Kidney glomerular epithelial cell (primary cell): ENCODE measurements at regions not wholly inside any gene's neighbourhood (a gene's known extent, or its start where the extent isn't known, plus 50 kb on each side); places are given as distances from the start of the nearest gene placed in this dataset.

Experiments used
- DNase-seq: peaks from one replicate; lab custom pipeline; 2025; lab: John Stamatoyannopoulos, UW

DNA sequence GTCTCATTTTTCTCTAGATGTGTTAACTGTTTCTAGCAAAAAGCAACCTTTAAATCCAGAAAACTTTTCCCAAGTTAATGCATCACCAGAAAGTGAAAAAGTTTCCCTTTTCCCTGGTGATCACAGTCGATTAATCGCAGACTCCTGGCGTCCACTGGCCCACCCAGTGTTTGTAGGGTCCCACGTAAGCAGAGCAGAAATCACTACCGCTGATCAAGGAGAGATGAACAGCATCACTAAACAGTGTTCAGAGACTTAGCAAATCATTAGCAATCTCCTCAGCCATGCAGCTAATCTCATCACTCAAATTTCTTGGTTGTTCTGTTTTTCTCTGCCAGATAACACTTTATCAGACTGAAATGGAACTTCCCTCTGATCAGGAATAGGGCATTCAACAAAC lies 184.2 kb downstream of the EFNB2 start:
- peak; percentile 41 for DNase-seq

DNA sequence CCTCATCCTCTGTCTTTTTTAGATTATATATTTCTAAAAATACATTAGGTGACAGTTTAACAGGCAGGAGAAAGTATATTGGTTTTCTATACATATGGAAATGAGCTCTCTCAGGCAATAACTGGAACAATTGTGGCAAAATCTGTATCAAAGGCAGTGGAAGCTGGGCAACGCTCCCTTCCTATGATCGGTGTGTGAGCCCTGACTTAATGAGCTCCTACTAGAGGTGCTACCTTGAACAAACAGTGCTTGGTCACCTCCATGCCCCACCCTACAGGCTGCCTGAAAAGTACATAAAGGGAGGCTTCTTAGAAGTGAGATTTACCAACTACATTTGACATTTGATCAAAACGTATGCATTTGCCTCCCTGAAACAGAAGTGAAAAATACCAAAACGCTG lies 185.3 kb downstream of the EFNB2 start:
- DNase-seq, result no peak

DNA sequence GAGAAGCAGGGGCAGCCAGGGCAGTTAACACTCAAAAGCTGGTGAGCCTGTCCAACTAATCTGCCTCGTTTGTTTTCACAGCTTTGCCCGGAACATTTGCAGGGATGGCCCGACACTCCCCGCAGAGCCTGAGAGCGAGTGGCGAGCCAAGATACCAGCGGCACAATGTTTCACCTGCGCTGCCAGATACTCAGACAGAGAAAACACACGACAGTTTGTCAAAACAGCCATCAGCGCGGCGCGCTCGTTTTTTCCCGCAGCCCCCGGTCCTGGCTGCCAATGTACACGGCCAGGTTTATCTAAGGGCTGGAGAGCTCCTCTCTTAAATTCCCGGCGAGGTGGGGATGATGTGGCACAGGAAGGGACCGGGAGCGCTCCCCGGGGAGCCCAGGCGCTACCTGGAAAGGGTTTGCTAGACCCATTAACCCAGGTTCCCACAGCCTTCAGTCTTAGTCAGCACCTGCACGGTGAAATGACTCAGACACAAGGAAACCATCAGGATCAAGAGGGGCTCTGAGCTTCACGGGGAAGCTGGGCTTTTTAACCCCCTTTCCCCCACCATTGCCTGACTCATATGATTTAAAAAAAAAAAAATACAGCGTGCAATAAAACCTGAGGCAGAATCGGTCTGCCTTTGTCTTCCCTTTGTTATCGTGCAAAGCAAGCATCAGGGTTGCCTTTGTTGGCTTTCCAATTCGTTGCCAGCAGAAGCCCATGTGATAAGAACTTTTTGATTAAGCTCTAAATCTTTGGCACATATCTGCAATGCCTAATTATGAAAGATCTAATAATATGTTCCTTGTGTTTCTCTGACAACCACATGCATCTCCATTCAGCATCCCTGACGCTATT lies 186.2 kb downstream of the EFNB2 start:
- no peak for DNase-seq

DNA sequence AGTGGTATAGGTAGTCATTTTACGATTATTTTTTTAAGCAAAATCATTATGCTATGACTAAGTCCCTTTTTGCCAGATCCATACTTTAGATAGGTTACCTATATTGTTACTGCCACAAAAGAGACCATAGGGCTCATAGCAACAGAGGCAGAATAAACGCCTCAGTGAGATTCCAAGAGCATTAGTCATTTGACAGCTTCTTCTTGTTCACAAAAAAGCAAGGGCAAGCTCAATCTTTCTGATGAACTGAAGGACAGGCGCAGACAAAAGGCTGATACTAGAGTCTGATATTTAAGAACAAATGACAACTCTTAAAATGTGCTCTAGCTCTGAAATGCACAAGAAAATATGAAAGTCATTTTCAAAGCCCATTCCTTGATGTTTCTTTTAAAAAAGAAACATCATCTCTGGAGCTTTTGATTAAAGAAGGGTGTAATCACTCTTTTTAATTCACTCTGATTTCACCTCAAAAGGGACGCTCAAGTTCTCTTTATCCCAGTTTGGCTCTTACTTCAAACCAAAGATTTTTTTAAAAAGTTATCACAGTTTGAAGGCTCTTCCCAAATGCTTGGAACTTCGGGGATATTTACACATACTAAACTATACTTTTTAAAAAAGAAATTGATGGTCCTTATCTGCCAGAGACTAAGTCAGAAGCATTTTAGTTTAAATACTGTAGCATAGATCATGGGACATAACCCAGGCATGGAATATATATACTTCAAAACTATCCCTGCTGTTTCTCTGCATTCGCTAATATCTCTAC lies 187.2 kb downstream of the EFNB2 start:
- peak; percentile 67 for DNase-seq

DNA sequence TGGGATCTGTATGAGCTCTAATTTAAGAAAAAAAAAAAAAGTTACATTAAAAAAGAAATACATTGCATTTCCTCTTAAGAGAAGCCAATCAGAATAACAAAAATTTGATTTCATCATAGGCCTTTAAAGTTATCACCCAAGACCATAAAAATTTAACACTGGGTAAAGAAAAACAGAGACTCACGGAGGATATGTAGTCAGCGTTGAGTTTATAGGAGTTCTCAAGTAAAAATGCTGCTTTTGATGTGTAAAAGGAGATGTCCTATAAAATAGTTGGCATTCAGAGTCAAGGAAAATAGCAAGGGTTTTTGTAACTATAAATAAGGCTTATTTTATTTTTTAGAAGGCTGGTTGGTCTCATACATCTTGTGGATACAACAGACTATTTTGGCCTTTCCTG lies 191.1 kb downstream of the EFNB2 start:
- no peak for DNase-seq

DNA sequence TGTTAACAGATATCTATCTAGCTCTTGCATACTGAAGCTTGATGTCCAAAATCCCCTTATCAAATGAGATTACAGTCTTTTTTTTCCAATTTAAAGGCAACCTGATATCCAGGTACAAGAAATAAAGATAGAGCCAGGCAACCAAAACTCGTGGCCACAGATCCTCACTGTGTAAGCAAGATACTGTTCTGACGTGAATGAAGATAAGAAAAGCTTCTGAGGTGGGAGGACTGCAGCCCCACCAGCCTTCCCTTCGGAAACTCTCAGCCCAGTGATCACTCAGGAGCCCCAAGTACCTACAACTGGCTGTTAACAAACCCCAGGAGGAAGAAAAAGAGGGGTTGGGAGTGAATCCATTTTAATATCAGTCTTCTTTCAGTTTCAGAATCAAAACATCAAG lies 191.6 kb downstream of the EFNB2 start:
- DNase-seq, result no peak

DNA sequence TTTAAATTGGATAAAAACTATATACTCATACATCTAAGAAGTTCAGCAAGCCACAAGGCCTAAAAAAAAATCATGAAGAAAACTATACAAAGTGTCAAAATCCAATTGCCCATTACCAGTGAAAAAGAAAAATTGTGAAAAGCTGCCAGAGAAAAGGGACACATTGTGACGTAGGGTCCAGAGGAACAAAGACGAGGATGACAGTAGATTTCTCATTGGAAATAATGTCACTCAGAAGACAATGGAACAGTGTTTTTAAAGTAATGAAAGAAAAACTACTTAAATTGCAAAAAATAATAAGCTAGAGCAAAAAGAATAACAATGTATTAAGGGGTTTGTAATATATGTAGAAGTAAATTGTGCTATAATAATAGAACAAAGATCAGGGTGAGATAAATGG lies 195.2 kb downstream of the EFNB2 start:
- no peak for DNase-seq

DNA sequence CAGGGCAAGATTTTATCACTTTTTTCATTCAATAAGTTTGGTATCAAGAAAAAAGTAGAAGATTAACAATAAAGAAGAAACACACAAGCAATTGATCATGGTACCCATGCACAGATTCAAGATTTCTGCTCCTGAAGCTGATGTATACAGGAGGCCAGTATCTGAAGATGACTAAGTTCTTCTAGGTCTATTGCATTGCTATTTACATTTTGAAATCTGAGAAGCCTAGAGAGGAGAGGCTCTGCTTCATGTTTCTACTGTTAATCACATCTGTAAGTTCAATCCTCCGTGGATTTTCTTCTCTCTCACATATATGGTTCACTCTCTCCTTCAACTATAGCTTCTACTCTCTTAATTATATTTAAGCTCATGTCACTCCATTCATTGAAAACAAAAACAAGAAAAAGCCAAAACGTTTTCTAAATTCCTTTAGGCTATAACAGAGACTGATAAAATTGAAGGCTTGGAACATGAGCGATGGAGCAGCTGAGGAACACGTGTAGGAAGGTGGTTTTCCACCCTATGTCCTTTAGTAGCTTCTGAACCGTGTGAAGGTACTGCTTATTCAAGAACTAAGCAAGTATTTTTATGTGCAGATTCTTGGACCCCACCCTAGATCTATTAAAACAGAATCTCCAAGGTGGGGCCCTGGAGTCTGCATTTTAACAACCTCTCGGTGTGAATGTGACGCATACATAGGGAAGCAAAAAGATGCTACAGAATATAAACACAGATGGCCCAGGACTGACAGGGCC lies 198.2 kb downstream of the EFNB2 start:
- no peak for DNase-seq

DNA sequence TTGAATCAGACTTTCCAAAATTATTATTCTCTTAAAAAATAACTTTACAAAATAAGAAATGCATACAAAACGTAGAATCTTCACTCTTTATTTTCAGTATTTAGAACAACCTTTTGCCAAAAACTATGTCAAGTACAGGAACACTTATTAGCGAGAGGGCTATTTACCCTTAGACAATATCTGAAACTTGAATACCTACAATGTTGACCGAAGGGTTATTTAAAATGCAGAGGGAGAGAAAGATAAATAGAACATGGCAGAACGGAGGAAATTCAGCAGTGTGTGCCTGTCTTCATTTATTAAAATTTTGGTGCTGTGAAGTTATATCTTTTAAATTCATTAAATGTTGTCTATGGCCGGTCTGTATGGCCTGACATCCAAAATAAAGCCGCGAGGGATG lies 198.8 kb downstream of the EFNB2 start:
- no peak for DNase-seq

DNA sequence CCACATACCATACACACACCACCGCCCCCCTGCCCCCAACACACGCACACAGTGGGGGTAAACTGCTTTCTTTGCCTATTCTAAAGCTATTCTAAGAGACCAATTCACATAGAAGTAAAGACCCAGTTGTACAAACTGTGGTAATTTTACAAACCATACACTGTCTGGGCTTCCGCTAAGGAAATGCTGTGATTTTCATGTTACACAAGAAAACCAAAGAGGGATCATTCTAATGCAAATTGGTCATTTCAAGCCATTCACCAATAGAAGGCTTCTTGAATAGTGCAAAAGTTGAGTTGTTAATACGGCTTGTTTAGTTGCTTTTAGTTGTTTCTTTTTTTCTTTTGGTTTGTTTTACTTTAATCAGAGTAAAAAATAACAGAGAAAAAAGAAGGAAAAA lies 202.8 kb downstream of the EFNB2 start:
- DNase-seq, result no peak

DNA sequence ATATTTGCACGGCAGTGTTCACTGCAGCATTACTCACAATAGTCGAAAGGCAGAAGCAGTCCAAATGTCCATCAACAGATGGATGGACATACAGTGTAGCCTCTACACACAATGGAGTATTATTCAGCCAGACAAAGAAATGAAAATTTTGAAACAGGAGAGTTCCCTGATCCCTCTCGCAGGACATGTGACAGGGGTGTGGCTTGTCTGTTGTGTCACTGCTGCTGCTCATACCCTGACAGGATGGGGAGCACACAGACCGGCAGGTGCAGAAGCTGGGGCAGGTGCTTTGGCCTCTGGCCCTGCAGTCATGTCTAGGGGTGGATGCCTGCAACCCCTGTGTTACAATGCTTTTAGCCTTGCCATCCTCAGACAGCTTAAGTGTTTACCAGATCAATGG lies 204.3 kb downstream of the EFNB2 start:
- DNase-seq, result no peak

DNA sequence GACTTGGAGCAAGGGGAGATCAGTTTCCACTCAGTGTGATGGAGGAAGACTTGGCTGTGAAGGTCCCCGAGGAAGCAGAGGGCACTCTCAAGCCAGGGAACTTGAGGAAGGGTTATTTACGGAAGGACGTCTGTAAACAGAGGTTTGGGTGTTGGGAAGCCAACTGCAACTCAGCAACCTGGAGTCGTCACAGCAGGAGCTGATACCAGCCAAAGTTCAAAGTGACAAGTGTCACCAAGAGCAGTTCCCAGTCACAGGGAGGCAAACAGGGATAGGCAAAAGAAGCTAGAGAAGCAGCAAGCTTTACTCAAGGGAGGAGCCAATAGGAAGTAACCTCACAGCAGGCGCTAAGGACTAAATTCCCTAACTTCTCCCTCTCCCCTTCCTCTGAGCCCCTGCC lies 205.5 kb downstream of the EFNB2 start:
- no peak for DNase-seq

DNA sequence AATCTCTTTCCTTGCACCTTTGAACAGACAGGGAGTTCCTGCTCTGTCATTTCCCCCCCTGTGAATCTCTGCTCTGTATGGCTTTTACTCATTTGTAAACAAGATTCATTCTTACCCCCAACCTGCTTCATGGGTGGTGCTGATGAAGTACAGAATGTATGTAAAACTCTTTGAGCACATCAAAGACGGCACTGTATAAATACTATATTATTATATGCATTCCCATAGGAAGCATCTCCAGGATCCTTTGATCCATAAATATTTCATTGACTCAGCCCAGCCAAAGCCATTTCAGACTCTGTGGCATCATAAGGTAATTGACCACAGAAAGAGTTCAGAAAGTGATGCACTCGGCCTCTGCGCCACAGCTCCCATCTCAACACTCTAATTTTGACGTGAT lies 208.7 kb downstream of the EFNB2 start:
- no peak for DNase-seq

DNA sequence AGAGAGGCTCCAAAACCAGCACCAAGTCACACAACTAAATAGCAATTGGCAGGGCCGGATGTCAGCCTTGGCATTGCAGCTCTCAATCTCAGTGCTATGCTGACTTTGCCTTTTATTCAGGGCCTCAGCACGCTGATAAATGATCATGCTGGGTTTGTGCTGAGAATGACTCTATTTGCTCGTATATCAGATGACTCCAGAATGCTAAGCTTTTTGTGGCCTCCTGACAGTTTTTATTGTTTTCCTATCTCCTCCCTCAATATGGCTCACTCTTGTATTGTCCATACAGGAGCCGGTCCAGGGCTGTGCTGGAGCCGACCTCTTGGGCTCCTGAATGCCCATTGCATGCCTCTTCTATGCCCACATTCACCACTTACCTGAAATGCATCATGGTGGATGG lies 211.0 kb downstream of the EFNB2 start:
- no peak for DNase-seq

DNA sequence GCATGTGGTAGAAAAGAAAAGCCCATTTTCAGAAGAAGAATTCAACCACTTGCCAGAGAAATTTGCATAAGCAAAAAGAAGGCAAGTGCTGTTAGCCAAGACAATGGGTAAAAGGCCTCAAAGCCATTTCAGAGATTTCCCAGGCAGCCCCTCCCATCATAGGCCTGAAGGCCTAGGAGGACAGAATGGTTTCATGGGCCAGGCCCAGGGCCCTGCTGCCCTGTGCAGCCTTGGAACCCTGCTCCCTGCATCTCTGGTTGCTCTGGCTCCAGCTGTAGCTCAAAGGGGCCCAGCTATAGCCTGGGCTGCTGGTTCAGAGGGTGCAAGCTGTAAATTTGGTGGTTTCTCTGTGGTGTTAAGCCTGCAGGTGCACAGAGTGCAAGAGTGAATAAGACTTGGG lies 212.8 kb downstream of the EFNB2 start:
- no peak for DNase-seq

DNA sequence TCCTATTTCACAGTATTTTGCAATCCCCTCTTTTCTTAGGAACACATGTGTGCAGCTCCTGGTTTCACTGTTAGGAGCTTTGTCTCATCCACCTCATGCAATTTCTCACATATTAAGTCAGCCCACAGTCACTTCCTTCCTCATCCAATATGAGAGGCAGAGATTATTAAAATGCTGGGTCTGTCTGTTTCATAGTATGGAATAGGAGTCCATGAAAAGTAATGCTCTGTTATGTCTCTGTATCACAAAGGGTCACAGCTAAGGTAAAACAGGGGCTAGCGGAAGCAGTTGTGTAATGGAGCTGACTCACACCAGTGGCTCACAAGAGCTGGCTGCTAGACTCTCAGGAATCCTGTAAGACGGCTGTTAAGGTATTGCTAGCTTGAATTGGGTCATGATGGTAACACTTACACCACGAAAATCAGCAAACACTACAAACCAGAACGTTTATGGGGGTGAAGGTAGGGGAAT lies 216.5 kb downstream of the EFNB2 start:
- peak; percentile 54 for DNase-seq

DNA sequence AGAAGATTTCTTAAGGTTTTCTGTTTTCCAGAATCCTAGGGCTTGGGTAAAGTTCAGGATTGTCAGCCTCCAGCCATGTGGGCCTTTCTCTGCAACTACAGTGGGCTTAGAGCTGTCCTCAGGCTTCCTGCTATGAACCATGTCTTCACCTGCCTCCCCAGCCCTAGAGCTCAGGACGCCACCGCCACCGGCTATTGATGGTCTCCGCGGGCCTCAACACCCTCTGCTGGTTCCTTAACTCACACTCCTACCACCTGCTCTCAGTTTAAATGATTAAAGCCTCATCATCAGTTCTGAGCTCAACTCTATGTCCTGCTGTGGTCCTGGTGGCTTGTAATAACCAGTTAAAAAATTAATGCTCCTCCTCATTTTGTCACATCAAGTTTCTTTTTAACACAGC lies 221.0 kb downstream of the EFNB2 start:
- no peak for DNase-seq

DNA sequence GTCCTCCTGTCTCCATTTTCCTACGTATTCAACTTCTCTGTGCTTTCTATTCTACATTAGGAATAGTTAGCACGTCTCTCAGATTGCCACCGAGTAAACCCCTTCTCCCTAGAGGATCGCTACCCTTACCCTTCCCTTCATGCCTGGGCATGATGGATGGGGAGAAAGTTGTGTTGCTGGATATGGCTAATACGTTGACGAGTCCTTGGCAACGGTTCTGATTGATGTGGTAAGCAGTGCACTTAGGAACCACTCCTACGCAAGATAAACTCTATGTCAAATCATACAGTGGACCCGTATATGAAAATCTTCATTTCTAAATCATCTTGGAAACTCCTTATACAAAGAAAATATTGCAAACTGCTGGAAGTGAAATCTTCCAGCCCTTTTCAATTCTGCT lies 224.5 kb downstream of the EFNB2 start:
- DNase-seq, result no peak

DNA sequence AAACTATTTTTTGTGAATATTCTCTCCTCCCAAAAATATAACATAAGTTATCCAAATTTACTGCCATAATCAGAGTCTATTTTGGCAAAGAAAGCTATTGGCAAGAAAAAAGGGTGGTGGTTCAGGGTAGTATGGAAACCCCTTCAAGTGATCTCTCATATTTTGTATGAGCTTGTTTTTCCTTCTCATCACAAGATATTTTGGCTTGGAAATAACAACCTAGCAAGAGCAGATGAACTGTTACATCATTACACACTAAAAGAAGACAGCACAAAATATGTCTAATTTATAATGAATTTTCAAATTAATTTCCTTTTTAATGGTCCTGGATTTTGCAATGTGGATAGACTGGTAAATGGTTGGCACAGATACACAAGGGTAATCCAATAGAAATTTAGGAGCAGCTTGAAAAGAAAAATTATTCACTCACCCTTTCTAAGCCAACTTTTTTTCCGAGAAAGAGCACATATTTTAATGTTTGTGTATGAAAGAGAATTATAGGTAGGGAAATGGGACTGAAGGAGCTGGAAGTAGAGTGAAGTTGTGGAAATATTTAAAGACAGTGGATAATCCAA lies 225.1 kb downstream of the EFNB2 start:
- no peak for DNase-seq

DNA sequence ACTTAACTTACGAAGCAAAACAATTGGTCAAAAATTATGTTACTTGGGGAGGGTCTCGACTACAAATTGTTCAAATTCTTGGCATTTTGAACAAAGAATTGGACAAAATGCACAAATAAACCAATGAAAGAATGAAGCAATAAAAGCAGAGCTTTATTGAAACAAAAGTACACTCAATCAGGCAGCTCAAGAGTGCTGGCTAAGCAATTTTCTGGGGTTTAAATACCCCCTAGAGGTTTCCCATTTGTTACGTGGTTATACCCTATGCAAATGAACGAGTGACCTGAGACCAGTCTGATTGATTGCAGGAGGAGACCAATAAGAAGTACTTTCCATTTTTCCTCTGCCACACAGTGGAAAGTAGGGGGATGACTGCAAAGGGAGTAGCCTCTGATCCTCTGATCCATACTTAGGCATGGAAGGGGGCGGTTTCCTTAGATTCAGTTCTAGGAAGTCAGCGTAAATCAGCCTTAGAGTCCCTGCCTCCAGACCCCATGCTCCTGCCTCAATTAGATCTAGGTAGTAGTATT lies 228.6 kb downstream of the EFNB2 start:
- DNase-seq, result no peak

DNA sequence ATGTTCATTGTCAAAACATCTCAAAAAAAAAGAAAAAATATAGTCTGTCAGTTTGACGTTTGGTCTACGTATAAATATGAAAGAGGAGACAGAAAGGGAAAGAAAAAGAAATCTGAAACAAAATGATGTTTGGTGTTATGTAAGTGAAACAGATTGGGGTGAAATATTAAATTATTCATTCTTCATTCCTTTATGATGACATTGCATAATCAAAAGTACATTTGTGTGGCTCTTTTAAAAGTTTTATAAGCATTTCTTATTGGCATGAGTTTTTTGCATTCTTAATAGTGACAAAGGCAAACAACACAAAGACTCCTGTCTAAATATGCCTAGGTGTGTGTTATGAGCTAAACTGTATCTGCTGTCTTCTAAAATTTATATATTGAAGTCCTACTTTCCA lies 232.6 kb downstream of the EFNB2 start:
- DNase-seq, result no peak

DNA sequence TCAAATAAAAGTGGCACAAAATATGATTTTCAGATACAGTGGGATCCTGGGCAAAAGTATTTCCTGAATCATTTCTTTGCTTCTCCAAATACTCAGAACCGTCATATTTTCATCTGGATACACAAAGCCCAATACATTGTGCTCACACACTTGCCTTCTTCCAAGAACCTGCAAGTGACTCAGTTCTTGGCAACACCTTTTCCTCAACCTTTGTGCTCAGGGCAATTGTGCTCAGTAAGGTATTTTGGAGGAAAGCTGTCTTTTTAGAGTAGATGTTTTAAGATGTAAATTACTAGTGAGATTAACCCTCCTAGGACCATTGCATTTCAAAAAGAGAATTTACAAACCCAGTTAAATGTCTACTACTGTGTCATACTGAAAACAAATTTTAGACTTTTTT lies 233.5 kb downstream of the EFNB2 start:
- DNase-seq, result no peak
